Mesothelial cell of epicardium (in vitro differentiated cells): ENCODE measurements at regions not wholly inside any gene's neighbourhood (a gene's known extent, or its start where the extent isn't known, plus 50 kb on each side); places are given as distances from the start of the nearest gene placed in this dataset.

Source experiments
- DNase-seq, 2 experiments: peaks; one replicate each; pipeline ENCODE4 v3.0.0; 2021; ENCODE audit warnings: low spot score in 2 of 2; ENCODE audit not compliant: unreplicated experiment in 2 of 2
- H3K27ac Mint-ChIP-seq: 2 replicates; pipeline ENCODE4 v1.8.0; 2021; ENCODE audit warnings: mixed read lengths
- H3K27me3 Mint-ChIP-seq: 2 replicates; pipeline ENCODE4 v1.8.0; 2021; ENCODE audit warnings: low read depth, mixed read lengths
- H3K36me3 Mint-ChIP-seq: 2 replicates; pipeline ENCODE4 v1.8.0; 2021; ENCODE audit warnings: mixed read lengths
- H3K4me1 Mint-ChIP-seq: 2 replicates; pipeline ENCODE4 v1.8.0; 2021; ENCODE audit warnings: mixed read lengths
- H3K4me3 Mint-ChIP-seq: 2 replicates; pipeline ENCODE4 v1.8.0; 2021; ENCODE audit warnings: mild to moderate bottlenecking, moderate library complexity, mixed read lengths
- H3K9me3 Mint-ChIP-seq: 2 replicates; pipeline ENCODE4 v1.8.0; 2021; ENCODE audit warnings: mixed read lengths
- TF ChIP-seq, protein P1 (sequence below): fragments of 200-600 bp; sonication (generic); IDR thresholded peaks from one replicate; pipeline ENCODE4 v1.5.0; 2021; ENCODE audit warnings: antibody characterized with exemption; ENCODE audit not compliant: unreplicated experiment

GRCh38 chr18:24790347-24790746 lies 329.9 kb downstream of the HRH4 start:
- no peak overlapping the region for H3K27ac Mint-ChIP-seq
- no peaks in the 10 kb centered on the region for H3K27me3 Mint-ChIP-seq
- peaks cover 9% of the 10 kb centered on the region for H3K4me1 Mint-ChIP-seq
- H3K36me3 Mint-ChIP-seq: peaks cover 2% of the 10 kb centered on the region
- TF ChIP-seq, protein P1, sequence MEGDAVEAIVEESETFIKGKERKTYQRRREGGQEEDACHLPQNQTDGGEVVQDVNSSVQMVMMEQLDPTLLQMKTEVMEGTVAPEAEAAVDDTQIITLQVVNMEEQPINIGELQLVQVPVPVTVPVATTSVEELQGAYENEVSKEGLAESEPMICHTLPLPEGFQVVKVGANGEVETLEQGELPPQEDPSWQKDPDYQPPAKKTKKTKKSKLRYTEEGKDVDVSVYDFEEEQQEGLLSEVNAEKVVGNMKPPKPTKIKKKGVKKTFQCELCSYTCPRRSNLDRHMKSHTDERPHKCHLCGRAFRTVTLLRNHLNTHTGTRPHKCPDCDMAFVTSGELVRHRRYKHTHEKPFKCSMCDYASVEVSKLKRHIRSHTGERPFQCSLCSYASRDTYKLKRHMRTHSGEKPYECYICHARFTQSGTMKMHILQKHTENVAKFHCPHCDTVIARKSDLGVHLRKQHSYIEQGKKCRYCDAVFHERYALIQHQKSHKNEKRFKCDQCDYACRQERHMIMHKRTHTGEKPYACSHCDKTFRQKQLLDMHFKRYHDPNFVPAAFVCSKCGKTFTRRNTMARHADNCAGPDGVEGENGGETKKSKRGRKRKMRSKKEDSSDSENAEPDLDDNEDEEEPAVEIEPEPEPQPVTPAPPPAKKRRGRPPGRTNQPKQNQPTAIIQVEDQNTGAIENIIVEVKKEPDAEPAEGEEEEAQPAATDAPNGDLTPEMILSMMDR: no peak
- H3K4me3 Mint-ChIP-seq: no peak overlapping the region
- H3K9me3 Mint-ChIP-seq: peaks cover 20% of the 10 kb centered on the region
- no peak for DNase-seq

DNA sequence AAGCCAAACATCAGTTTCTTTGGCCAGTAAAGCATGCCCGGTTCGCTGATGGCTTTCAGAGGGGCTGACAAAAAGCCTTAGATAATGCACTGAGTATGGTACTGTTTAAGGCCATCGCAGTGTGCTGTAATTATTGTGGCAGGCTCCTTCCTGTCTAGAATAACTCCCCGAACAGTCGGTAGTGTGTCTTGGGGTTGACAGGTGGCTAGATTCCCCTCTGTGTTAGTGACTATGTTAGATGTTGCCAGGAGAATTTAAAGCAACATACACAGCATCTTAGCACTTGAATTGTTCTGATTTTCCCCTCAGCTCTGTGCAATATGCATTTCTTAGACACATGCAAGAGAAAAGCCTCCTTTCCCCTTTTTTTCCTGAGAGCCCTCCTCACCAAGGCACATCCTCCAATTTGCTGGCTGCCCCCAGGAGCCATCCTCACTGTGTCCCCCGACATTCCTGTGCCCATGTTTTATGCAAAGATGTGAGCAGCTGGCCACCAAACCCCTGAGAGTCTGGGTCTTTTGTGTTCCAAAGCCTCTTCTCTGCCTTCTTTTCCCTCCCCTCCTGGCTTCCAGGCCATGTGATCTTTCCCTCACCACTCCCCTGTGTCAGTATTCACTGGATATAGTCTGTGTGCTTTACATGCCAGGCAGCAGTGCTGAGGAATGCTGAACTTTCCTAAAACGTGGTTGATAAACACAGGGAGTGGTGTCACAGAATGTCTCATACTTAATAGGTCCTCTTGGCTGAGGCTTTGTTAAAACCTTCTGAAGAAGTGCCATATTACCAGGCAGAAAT lies 331.5 kb downstream of the HRH4 start:
- peaks cover 2% of the 10 kb centered on the region for H3K36me3 Mint-ChIP-seq
- H3K27ac Mint-ChIP-seq: peak overlapping the region; percentile 8
- TF ChIP-seq, protein P1: no peak
- no peak for DNase-seq
- no peak overlapping the region for H3K4me3 Mint-ChIP-seq
- peaks cover 9% of the 10 kb centered on the region for H3K4me1 Mint-ChIP-seq
- H3K27me3 Mint-ChIP-seq: peaks cover 4% of the 10 kb centered on the region
- H3K9me3 Mint-ChIP-seq: peaks cover 20% of the 10 kb centered on the region

DNA sequence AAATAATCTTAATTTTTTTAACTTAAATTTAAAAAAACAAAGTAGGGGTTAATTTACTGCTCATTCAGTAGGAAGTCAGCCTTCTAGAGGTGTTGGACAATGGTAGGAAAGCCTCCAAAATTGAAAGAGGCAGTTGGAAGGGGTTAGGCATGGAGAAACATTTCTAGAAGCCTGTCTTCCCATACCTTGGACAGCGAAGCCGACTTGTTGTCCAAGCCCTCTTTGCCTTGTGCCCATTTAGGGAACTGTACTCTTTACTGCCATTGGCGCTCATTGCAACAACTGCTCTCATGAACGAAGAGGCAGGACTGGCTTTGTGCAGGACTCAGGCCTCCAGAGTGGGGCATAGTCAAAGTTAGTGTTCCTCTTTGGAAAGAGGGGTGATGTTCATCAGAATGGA lies 333.3 kb downstream of the HRH4 start:
- H3K4me1 Mint-ChIP-seq: peaks cover 9% of the 10 kb centered on the region
- H3K36me3 Mint-ChIP-seq: peaks cover 2% of the 10 kb centered on the region
- no peak overlapping the region for H3K27ac Mint-ChIP-seq
- no peak overlapping the region for H3K4me3 Mint-ChIP-seq
- DNase-seq: no peak
- H3K9me3 Mint-ChIP-seq: peaks cover 7% of the 10 kb centered on the region
- TF ChIP-seq, protein P1: no peak
- peaks cover 4% of the 10 kb centered on the region for H3K27me3 Mint-ChIP-seq

GRCh38 chr18:24795129-24795528 lies 334.7 kb downstream of the HRH4 start:
- H3K27me3 Mint-ChIP-seq: peaks cover 4% of the 10 kb centered on the region
- no peak for DNase-seq
- no peak overlapping the region for H3K27ac Mint-ChIP-seq
- no peaks in the 10 kb centered on the region for H3K36me3 Mint-ChIP-seq
- TF ChIP-seq, protein P1: no peak
- H3K9me3 Mint-ChIP-seq: peaks cover 2% of the 10 kb centered on the region
- peaks cover 16% of the 10 kb centered on the region for H3K4me1 Mint-ChIP-seq
- H3K4me3 Mint-ChIP-seq: no peak overlapping the region

GRCh38 chr18:24797981-24798380 lies 337.5 kb downstream of the HRH4 start:
- no peak for DNase-seq
- Mint-ChIP-seq H3K4me3 (no peak overlapping the region), H3K36me3 (no peaks in the 10 kb centered on the region), H3K27ac (no peak overlapping the region), H3K27me3 (peaks cover 4% of the 10 kb centered on the region), H3K9me3 (no peaks in the 10 kb centered on the region), H3K4me1 (peaks cover 13% of the 10 kb centered on the region)
- TF ChIP-seq, protein P1: no peak
